ENCODE measurements at regions not wholly inside any gene's neighbourhood (a gene's known extent, or its start where the extent isn't known, plus 50 kb on each side); places are given as distances from the start of the nearest gene placed in this dataset.

- ATAC-seq (replicated peaks in 1 of 4) (no peak), DNase-seq (no peak)
- H3K4me3 Mint-ChIP-seq: no peak overlapping the region
- Histone ChIP-seq H3K4me3 (ENCODE audit: control insufficient read depth in 1 of 2, extremely low read depth in 1 of 2, low read length in 1 of 2) (no peak overlapping the region), H3K4me1 (ENCODE audit: control insufficient read depth in 1 of 2, extremely low read depth in 1 of 2, insufficient read depth in 2 of 2, low read length in 2 of 2) (no peaks in the 10 kb centered on the region), H3K36me3 (ENCODE audit: control insufficient read depth in 2 of 2, extremely low read depth in 1 of 2, insufficient read depth in 1 of 2, low read length in 1 of 2) (no peaks in the 10 kb centered on the region), H3K27ac (ENCODE audit: low read length) (no peak overlapping the region), H3K9me3 (no peaks in the 10 kb centered on the region), H3K27me3 (replicated peaks in 1 of 2; ENCODE audit: control insufficient read depth in 2 of 2, extremely low read depth in 1 of 2, insufficient read depth in 2 of 2, low read length in 1 of 2) (no peaks in the 10 kb centered on the region)
- H3K4me1 Mint-ChIP-seq: no peaks in the 10 kb centered on the region
- ChIA-PET CTCF (no interaction called here), POLR2A (no interaction called here)
- H3K27me3 Mint-ChIP-seq: no peaks in the 10 kb centered on the region
- peaks cover 4 to 17% (median 14%) of the 10 kb centered on the region in 3 donors for H3K9me3 Mint-ChIP-seq
- no peaks in the 10 kb centered on the region for H3K36me3 Mint-ChIP-seq
- H3K27ac Mint-ChIP-seq: no peak overlapping the region
- WGBS (ENCODE audit: insufficient coverage): 40% methylated on average over 1 of the region's 2 CpGs
Measured at GRCh38 chr1:195105773-195106172, 1502.5 kb downstream of the KCNT2 start.

GRCh38 chr1:195105281-195105680 lies 1503.0 kb downstream of the KCNT2 start:
- DNase-seq (no peak), ATAC-seq (replicated peaks in 1 of 4) (no peak)
- H3K27me3 Mint-ChIP-seq: no peaks in the 10 kb centered on the region
- H3K9me3 ChIP-seq: no peaks in the 10 kb centered on the region
- H3K27ac ChIP-seq (ENCODE audit: low read length): no peak overlapping the region
- ChIA-PET CTCF (no interaction called here), POLR2A (no interaction called here)
- no peaks in the 10 kb centered on the region for H3K27me3 ChIP-seq (replicated peaks in 1 of 2; ENCODE audit: control insufficient read depth in 2 of 2, extremely low read depth in 1 of 2, insufficient read depth in 2 of 2, low read length in 1 of 2)
- no peaks in the 10 kb centered on the region for H3K36me3 ChIP-seq (ENCODE audit: control insufficient read depth in 2 of 2, extremely low read depth in 1 of 2, insufficient read depth in 1 of 2, low read length in 1 of 2)
- no peaks in the 10 kb centered on the region for H3K4me1 Mint-ChIP-seq
- H3K4me3 ChIP-seq (ENCODE audit: control insufficient read depth in 1 of 2, extremely low read depth in 1 of 2, low read length in 1 of 2): no peak overlapping the region
- H3K9me3 Mint-ChIP-seq: peaks cover 4 to 17% (median 14%) of the 10 kb centered on the region in 3 donors
- no peaks in the 10 kb centered on the region for H3K4me1 ChIP-seq (ENCODE audit: control insufficient read depth in 1 of 2, extremely low read depth in 1 of 2, insufficient read depth in 2 of 2, low read length in 2 of 2)
- H3K27ac Mint-ChIP-seq: no peak overlapping the region
- H3K4me3 Mint-ChIP-seq: no peak overlapping the region
- 20% methylated on average over 1 of the region's 2 CpGs for WGBS (ENCODE audit: insufficient coverage)
- no peaks in the 10 kb centered on the region for H3K36me3 Mint-ChIP-seq

DNA sequence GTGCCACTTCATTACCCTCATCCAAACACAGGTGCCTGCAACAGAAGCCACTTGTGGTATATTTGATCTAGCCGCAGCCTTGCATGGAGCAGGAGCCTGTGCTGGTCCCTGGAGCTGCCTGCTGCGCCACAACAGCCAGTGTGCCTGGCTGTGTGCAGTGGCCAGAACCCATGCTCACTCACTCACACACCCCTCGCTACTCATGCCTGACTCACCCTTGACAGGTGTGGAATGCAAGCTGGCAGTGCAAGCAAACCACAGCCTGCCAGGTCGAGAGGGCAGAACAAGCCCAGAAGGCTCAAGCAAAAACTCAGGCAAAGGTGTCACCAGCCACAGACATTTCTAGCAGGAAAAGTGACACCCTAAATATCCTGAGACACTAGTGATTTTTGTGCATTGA lies 1510.9 kb downstream of the KCNT2 start:
- Histone ChIP-seq H3K36me3 (ENCODE audit: control insufficient read depth in 2 of 2, extremely low read depth in 1 of 2, insufficient read depth in 1 of 2, low read length in 1 of 2) (no peaks in the 10 kb centered on the region), H3K9me3 (no peaks in the 10 kb centered on the region), H3K4me1 (ENCODE audit: control insufficient read depth in 1 of 2, extremely low read depth in 1 of 2, insufficient read depth in 2 of 2, low read length in 2 of 2) (no peaks in the 10 kb centered on the region), H3K27me3 (replicated peaks in 1 of 2; ENCODE audit: control insufficient read depth in 2 of 2, extremely low read depth in 1 of 2, insufficient read depth in 2 of 2, low read length in 1 of 2) (no peaks in the 10 kb centered on the region), H3K4me3 (ENCODE audit: control insufficient read depth in 1 of 2, extremely low read depth in 1 of 2, low read length in 1 of 2) (no peak overlapping the region), H3K27ac (ENCODE audit: low read length) (no peak overlapping the region)
- H3K4me3 Mint-ChIP-seq: no peak overlapping the region
- CTCF ChIA-PET: no interaction called here
- DNase-seq (no peak), ATAC-seq (replicated peaks in 1 of 4) (peak in 1 of 4 experiments; percentile 34)
- H3K27me3 Mint-ChIP-seq: no peaks in the 10 kb centered on the region
- H3K27ac Mint-ChIP-seq: no peak overlapping the region
- H3K36me3 Mint-ChIP-seq: no peaks in the 10 kb centered on the region
- POLR2A ChIA-PET: no interaction called here
- WGBS (ENCODE audit: insufficient coverage): 86% methylated on average over 1 of the region's 4 CpGs
- H3K4me1 Mint-ChIP-seq: no peaks in the 10 kb centered on the region
- H3K9me3 Mint-ChIP-seq: no peaks in the 10 kb centered on the region

DNA sequence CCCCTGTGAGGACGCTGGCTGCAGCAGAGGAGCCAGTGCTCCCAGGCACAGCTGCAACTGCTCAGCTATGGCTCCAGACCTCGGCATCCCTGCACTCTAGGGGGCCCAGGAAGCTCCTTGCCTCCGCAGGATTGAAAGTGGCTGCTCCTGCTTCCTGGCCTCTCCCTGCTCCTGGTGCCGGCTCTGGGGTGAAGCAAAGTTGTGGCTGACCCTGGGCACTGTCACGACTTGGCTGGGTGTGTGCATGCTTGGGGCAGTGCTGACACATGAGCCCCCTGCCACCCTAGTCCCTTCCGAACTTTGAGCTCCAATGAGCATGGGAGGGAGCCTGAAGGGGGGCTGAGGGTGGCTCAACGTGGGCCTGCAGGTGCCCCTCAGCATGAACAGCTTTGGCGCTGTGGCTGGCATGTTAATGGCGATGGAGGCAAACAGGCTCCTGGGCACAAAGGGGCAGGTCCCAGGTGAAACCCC lies 1512.2 kb downstream of the KCNT2 start:
- H3K36me3 ChIP-seq (ENCODE audit: control insufficient read depth in 2 of 2, extremely low read depth in 1 of 2, insufficient read depth in 1 of 2, low read length in 1 of 2): no peaks in the 10 kb centered on the region
- H3K4me3 ChIP-seq (ENCODE audit: control insufficient read depth in 1 of 2, extremely low read depth in 1 of 2, low read length in 1 of 2): no peak overlapping the region
- no peaks in the 10 kb centered on the region for H3K4me1 ChIP-seq (ENCODE audit: control insufficient read depth in 1 of 2, extremely low read depth in 1 of 2, insufficient read depth in 2 of 2, low read length in 2 of 2)
- ATAC-seq (replicated peaks in 1 of 4) (no peak), DNase-seq (no peak)
- ChIA-PET POLR2A (no interaction called here), CTCF (no interaction called here)
- no peaks in the 10 kb centered on the region for H3K9me3 ChIP-seq
- Mint-ChIP-seq H3K4me3 (no peak overlapping the region), H3K27me3 (no peaks in the 10 kb centered on the region), H3K4me1 (no peaks in the 10 kb centered on the region), H3K27ac (no peak overlapping the region), H3K36me3 (no peaks in the 10 kb centered on the region), H3K9me3 (no peaks in the 10 kb centered on the region)
- 73% methylated on average over 8 of the region's 9 CpGs for WGBS (ENCODE audit: insufficient coverage)
- no peaks in the 10 kb centered on the region for H3K27me3 ChIP-seq (replicated peaks in 1 of 2; ENCODE audit: control insufficient read depth in 2 of 2, extremely low read depth in 1 of 2, insufficient read depth in 2 of 2, low read length in 1 of 2)
- no peak overlapping the region for H3K27ac ChIP-seq (ENCODE audit: low read length)

DNA sequence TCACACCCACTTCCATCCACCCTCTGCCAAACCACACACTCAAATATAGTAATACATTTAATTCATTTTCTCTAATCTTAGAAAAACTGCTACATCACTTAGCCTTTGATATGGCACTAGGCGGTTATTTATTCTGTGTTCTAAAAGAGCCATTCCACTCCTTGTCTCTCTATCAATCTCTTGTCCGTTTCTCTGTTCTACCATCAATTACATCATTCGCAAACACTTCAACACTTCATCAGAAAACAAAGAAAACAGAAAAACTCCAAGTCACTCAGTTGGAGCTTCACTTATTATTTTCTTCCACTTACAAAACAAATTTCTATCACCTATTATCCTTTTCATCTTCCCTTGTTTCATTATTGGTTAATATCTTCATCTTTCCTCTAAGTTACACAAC lies 1523.0 kb downstream of the KCNT2 start:
- no peaks in the 10 kb centered on the region for H3K9me3 ChIP-seq
- 66% methylated on average over 3 of the region's 3 CpGs for WGBS (ENCODE audit: insufficient coverage)
- ATAC-seq (replicated peaks in 1 of 4): no peak
- H3K9me3 Mint-ChIP-seq: no peaks in the 10 kb centered on the region
- ChIA-PET CTCF (no interaction called here), POLR2A (interaction anchor here in 1 of 2 donors (0.7 kb wide), 1 partner anchor 1799 kb away, joined by 3 read pairs; no protein-coding TSS in a partner anchor)
- H3K27ac ChIP-seq (ENCODE audit: low read length): no peak overlapping the region
- H3K4me1 Mint-ChIP-seq: no peaks in the 10 kb centered on the region
- no peaks in the 10 kb centered on the region for H3K36me3 ChIP-seq (ENCODE audit: control insufficient read depth in 2 of 2, extremely low read depth in 1 of 2, insufficient read depth in 1 of 2, low read length in 1 of 2)
- H3K27me3 ChIP-seq (replicated peaks in 1 of 2; ENCODE audit: control insufficient read depth in 2 of 2, extremely low read depth in 1 of 2, insufficient read depth in 2 of 2, low read length in 1 of 2): no peaks in the 10 kb centered on the region
- no peak overlapping the region for H3K27ac Mint-ChIP-seq
- no peak for DNase-seq
- H3K36me3 Mint-ChIP-seq: no peaks in the 10 kb centered on the region
- H3K4me3 ChIP-seq (ENCODE audit: control insufficient read depth in 1 of 2, extremely low read depth in 1 of 2, low read length in 1 of 2): no peak overlapping the region
- H3K27me3 Mint-ChIP-seq: no peaks in the 10 kb centered on the region
- H3K4me3 Mint-ChIP-seq: no peak overlapping the region
- H3K4me1 ChIP-seq (ENCODE audit: control insufficient read depth in 1 of 2, extremely low read depth in 1 of 2, insufficient read depth in 2 of 2, low read length in 2 of 2): no peaks in the 10 kb centered on the region

- Mint-ChIP-seq H3K27ac (no peak overlapping the region), H3K4me3 (no peak overlapping the region), H3K36me3 (no peaks in the 10 kb centered on the region), H3K9me3 (no peaks in the 10 kb centered on the region), H3K4me1 (no peaks in the 10 kb centered on the region), H3K27me3 (no peaks in the 10 kb centered on the region)
- no peaks in the 10 kb centered on the region for H3K27me3 ChIP-seq (replicated peaks in 1 of 2; ENCODE audit: control insufficient read depth in 2 of 2, extremely low read depth in 1 of 2, insufficient read depth in 2 of 2, low read length in 1 of 2)
- no peak for ATAC-seq (replicated peaks in 1 of 4)
- no peak for DNase-seq
- no CpG with 5 or more reads among the region's 1 CpG for WGBS (ENCODE audit: insufficient coverage)
- no peaks in the 10 kb centered on the region for H3K4me1 ChIP-seq (ENCODE audit: control insufficient read depth in 1 of 2, extremely low read depth in 1 of 2, insufficient read depth in 2 of 2, low read length in 2 of 2)
- ChIA-PET CTCF (no interaction called here), POLR2A (no interaction called here)
- H3K36me3 ChIP-seq (ENCODE audit: control insufficient read depth in 2 of 2, extremely low read depth in 1 of 2, insufficient read depth in 1 of 2, low read length in 1 of 2): no peaks in the 10 kb centered on the region
- no peaks in the 10 kb centered on the region for H3K9me3 ChIP-seq
- no peak overlapping the region for H3K27ac ChIP-seq (ENCODE audit: low read length)
- no peak overlapping the region for H3K4me3 ChIP-seq (ENCODE audit: control insufficient read depth in 1 of 2, extremely low read depth in 1 of 2, low read length in 1 of 2)
Measured at GRCh38 chr1:195082183-195082582, 1526.1 kb downstream of the KCNT2 start.

DNA sequence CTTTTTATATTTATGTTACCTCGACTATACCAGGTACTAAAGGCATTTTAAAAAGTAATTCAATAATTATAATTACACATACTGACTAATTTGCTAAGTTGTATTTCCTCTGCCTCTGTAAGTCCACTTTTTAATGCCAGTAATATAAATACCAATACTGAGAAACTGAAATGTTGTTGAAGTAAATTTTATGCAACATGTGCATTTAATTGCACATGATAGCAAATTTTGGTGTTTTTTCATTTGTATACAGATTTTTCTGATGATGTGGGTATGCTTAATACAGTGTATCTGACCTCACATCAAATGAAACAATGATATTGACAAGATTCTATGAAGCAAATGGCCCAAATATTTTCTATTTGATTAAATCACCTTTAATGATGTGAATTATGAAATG lies 1531.6 kb downstream of the KCNT2 start:
- ATAC-seq (replicated peaks in 1 of 4) (no peak), DNase-seq (no peak)
- ChIA-PET POLR2A (no interaction called here), CTCF (no interaction called here)
- no peaks in the 10 kb centered on the region for H3K9me3 ChIP-seq
- H3K27ac ChIP-seq (ENCODE audit: low read length): no peak overlapping the region
- no peaks in the 10 kb centered on the region for H3K9me3 Mint-ChIP-seq
- H3K4me1 Mint-ChIP-seq: no peaks in the 10 kb centered on the region
- no peaks in the 10 kb centered on the region for H3K27me3 ChIP-seq (replicated peaks in 1 of 2; ENCODE audit: control insufficient read depth in 2 of 2, extremely low read depth in 1 of 2, insufficient read depth in 2 of 2, low read length in 1 of 2)
- H3K27ac Mint-ChIP-seq: no peak overlapping the region
- H3K36me3 Mint-ChIP-seq: no peaks in the 10 kb centered on the region
- no peaks in the 10 kb centered on the region for H3K27me3 Mint-ChIP-seq
- no peak overlapping the region for H3K4me3 Mint-ChIP-seq
- no CpG with 5 or more reads among the region's 1 CpG for WGBS (ENCODE audit: insufficient coverage)
- H3K4me1 ChIP-seq (ENCODE audit: control insufficient read depth in 1 of 2, extremely low read depth in 1 of 2, insufficient read depth in 2 of 2, low read length in 2 of 2): no peaks in the 10 kb centered on the region
- H3K36me3 ChIP-seq (ENCODE audit: control insufficient read depth in 2 of 2, extremely low read depth in 1 of 2, insufficient read depth in 1 of 2, low read length in 1 of 2): no peaks in the 10 kb centered on the region
- H3K4me3 ChIP-seq (ENCODE audit: control insufficient read depth in 1 of 2, extremely low read depth in 1 of 2, low read length in 1 of 2): no peak overlapping the region

All from T-cell (primary cell).